ENCODE measurements at regions not wholly inside any gene's neighbourhood (a gene's known extent, or its start where the extent isn't known, plus 50 kb on each side); places are given as distances from the start of the nearest gene placed in this dataset.

GRCh38 chr5:126268697-126269315 is 154.4 kb upstream of the GRAMD2B start:
- DNase-seq (ENCODE audit: low read depth) = no peak
- no peak overlapping the region for H3K4me3 ChIP-seq (ENCODE audit: low read depth, low read length)
- TF ChIP-seq, protein P1, sequence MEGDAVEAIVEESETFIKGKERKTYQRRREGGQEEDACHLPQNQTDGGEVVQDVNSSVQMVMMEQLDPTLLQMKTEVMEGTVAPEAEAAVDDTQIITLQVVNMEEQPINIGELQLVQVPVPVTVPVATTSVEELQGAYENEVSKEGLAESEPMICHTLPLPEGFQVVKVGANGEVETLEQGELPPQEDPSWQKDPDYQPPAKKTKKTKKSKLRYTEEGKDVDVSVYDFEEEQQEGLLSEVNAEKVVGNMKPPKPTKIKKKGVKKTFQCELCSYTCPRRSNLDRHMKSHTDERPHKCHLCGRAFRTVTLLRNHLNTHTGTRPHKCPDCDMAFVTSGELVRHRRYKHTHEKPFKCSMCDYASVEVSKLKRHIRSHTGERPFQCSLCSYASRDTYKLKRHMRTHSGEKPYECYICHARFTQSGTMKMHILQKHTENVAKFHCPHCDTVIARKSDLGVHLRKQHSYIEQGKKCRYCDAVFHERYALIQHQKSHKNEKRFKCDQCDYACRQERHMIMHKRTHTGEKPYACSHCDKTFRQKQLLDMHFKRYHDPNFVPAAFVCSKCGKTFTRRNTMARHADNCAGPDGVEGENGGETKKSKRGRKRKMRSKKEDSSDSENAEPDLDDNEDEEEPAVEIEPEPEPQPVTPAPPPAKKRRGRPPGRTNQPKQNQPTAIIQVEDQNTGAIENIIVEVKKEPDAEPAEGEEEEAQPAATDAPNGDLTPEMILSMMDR (conservative IDR thresholded peaks at IDR 0.05; ENCODE audit: low read depth, low read length) = no peak

DNA sequence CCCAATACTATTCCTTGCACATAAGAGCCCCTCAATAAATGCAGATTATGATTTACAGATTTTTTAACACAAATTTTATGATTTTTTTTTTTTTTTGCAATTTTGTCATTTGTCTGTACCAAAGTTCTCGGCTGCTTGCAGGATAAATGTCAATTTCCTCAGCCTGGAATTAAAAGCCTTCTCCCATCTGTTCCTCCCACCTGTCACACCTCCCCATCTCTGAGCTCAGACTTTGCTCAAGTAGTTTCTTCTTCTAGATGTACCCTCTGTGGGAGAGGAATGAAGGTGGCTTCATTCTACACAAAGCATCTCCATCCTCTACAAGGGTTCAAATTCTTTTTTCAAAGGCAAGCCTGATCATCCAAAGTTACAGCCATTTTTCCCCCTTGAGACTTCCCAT is 153.7 kb upstream of the GRAMD2B start:
- TF ChIP-seq, protein P1 (conservative IDR thresholded peaks at IDR 0.05; ENCODE audit: low read depth, low read length) = no peak
- DNase-seq (ENCODE audit: low read depth) = no peak
- no peak overlapping the region for H3K4me3 ChIP-seq (ENCODE audit: low read depth, low read length)

- H3K4me3 ChIP-seq (ENCODE audit: low read depth, low read length) = no peak overlapping the region
- no peak for DNase-seq (ENCODE audit: low read depth)
- TF ChIP-seq, protein P1 (conservative IDR thresholded peaks at IDR 0.05; ENCODE audit: low read depth, low read length) = no peak
Observed at GRCh38 chr5:126271141-126271540, 152.1 kb upstream of the GRAMD2B start.

- H3K4me3 ChIP-seq (ENCODE audit: low read depth, low read length) = no peak overlapping the region
- DNase-seq (ENCODE audit: low read depth) = no peak
- TF ChIP-seq, protein P1 (conservative IDR thresholded peaks at IDR 0.05; ENCODE audit: low read depth, low read length) = no peak
Observed at GRCh38 chr5:126274076-126274762, 149.0 kb upstream of the GRAMD2B start.

DNA sequence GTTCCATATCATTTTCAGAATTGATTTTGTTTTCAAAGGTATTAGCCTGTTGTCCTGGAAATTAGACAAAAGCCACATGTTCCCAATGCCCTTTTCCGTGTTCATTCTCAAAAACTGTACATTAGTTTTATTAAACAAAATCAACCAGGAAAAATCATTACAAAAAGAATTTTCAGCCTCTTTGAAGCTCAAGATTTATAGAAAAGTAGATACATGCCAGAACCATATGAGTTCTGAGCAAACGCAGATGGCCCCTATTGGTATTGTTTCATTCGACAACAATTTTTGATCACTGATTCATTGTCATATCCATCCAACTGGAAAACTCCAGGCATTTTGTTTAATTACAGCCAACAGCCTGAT is 148.5 kb upstream of the GRAMD2B start:
- TF ChIP-seq, protein P1 (conservative IDR thresholded peaks at IDR 0.05; ENCODE audit: low read depth, low read length) = no peak
- no peak overlapping the region for H3K4me3 ChIP-seq (ENCODE audit: low read depth, low read length)
- no peak for DNase-seq (ENCODE audit: low read depth)

DNA sequence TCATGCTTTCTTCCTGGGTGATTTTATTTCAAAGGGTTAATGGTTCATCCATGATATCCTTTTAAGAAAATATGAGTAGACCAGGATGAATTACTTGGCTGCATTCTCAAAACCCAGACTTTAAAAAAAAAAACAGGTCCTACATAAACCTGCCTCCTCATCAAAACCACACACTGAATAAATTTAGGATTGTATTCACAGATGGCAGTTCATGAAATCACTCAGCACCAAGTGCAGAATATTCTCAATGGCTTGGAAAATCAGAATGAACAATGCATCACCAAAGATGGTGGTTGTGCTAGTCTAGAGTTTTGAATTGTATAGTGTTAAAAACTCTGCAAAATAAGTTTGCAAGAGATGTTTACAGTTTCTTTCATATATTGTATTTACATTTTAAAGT is 145.4 kb upstream of the GRAMD2B start:
- TF ChIP-seq, protein P1 (conservative IDR thresholded peaks at IDR 0.05; ENCODE audit: low read depth, low read length) = no peak
- DNase-seq (ENCODE audit: low read depth) = no peak
- no peak overlapping the region for H3K4me3 ChIP-seq (ENCODE audit: low read depth, low read length)

- TF ChIP-seq, protein P1 (conservative IDR thresholded peaks at IDR 0.05; ENCODE audit: low read depth, low read length) = no peak
- no peak overlapping the region for H3K4me3 ChIP-seq (ENCODE audit: low read depth, low read length)
- no peak for DNase-seq (ENCODE audit: low read depth)
Observed at GRCh38 chr5:126280343-126280742, 142.9 kb upstream of the GRAMD2B start.
